ENCODE measurements at regions not wholly inside any gene's neighbourhood (a gene's known extent, or its start where the extent isn't known, plus 50 kb on each side); places are given as distances from the start of the nearest gene placed in this dataset.

DNA sequence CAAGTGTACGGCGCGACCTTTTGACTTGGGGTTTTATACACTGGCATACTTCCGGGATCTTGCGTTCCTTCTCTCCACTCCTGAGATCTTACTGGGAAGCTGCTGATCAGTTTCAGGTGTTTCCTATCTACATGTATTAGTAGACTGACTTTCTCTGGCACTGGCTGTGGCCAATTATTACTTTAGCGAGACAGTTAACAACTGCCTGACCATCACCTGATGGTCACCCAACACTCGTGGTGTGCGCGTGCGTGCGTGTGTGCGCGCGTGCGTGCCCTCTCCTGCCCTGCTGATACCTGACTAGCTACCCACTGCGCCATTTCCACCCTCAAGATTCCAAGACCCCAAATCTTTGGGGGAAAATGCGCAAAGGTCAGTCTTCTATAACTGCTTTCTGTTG lies 249.9 kb downstream of the AEBP2 start:
- 94% methylated on average over 17 of the region's 17 CpGs for WGBS
- Histone ChIP-seq H3K4me1 (ENCODE audit: control insufficient read depth in 4 of 4, insufficient read depth in 4 of 4, low read length in 3 of 4) (no peaks in the 10 kb centered on the region), H3K4me3 (ENCODE audit: low read depth in 1 of 3, low read length in 3 of 3) (no peak overlapping the region), H3K27me3 (ENCODE audit: control insufficient read depth in 4 of 4, insufficient read depth in 4 of 4, low read length in 3 of 4) (no peaks in the 10 kb centered on the region), H3K9me3 (ENCODE audit: control insufficient read depth in 4 of 4, low read length in 3 of 4) (no peaks in the 10 kb centered on the region), H3K27ac (ENCODE audit: low read depth in 1 of 2, low read length in 2 of 2) (no peak overlapping the region), H3K36me3 (ENCODE audit: control insufficient read depth in 4 of 4, insufficient read depth in 3 of 4, low read depth in 1 of 4, low read length in 3 of 4) (no peaks in the 10 kb centered on the region), H3K9ac (ENCODE audit: low read depth in 1 of 2, low read length in 2 of 2) (no peak overlapping the region)
- TF ChIP-seq TAF1 (conservative IDR thresholded peaks at IDR 0.05) (no peak), FOXA2 (IDR thresholded peaks at IDR 0.05) (no peak), HNF4G (IDR thresholded peaks at IDR 0.05) (no peak), HNF4A (conservative IDR thresholded peaks at IDR 0.05) (no peak), RXRA (IDR thresholded peaks at IDR 0.05) (no peak), YY1 (IDR thresholded peaks at IDR 0.05) (no peak), NR2F2 (IDR thresholded peaks at IDR 0.05) (no peak)
- TF ChIP-seq, protein P1, sequence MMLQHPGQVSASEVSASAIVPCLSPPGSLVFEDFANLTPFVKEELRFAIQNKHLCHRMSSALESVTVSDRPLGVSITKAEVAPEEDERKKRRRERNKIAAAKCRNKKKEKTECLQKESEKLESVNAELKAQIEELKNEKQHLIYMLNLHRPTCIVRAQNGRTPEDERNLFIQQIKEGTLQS (IDR thresholded peaks at IDR 0.05), result no peak
- no peak for DNase-seq (ENCODE audit: low spot score)

DNA sequence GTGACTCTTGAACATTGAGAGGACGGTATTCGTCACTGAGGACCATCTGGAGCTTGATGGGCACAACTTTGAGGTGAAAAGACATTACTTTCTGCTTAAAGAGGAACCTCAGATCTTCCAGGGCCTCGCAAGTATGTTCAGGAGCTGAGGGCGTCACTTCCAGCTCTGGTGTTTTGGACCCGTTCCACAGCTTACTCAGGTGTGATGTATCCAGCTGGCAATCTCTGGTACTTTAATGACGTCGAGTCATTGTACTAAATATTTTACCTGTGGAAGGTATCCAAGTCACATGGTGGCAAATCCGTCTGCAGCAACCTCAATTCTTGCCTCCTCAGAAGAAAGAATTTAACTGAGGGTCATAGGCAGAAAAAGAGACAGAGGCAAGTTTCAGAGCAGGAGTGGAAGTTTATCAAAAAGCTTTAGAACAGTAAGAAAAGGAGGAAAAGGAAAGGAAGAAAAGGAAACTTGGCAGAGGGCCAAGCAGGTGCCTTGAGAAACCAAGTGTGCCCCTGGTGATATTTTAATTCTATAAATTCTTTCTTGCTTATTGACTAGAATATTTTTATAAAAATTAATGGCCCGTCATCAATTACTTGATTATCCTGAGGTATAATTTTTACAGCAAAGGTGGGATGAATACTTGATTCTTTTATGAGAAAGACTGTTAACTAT lies 250.6 kb downstream of the AEBP2 start:
- Histone ChIP-seq H3K27me3 (ENCODE audit: control insufficient read depth in 4 of 4, insufficient read depth in 4 of 4, low read length in 3 of 4) (no peaks in the 10 kb centered on the region), H3K9ac (ENCODE audit: low read depth in 1 of 2, low read length in 2 of 2) (no peak overlapping the region), H3K36me3 (ENCODE audit: control insufficient read depth in 4 of 4, insufficient read depth in 3 of 4, low read depth in 1 of 4, low read length in 3 of 4) (no peaks in the 10 kb centered on the region), H3K9me3 (ENCODE audit: control insufficient read depth in 4 of 4, low read length in 3 of 4) (no peaks in the 10 kb centered on the region), H3K27ac (ENCODE audit: low read depth in 1 of 2, low read length in 2 of 2) (no peak overlapping the region), H3K4me3 (ENCODE audit: low read depth in 1 of 3, low read length in 3 of 3) (no peak overlapping the region), H3K4me1 (ENCODE audit: control insufficient read depth in 4 of 4, insufficient read depth in 4 of 4, low read length in 3 of 4) (no peaks in the 10 kb centered on the region)
- 88% methylated on average over 9 of the region's 9 CpGs for WGBS
- DNase-seq (ENCODE audit: low spot score), result no peak
- no peak for TF ChIP-seq HNF4G (IDR thresholded peaks at IDR 0.05)
- TF ChIP-seq, protein P2, sequence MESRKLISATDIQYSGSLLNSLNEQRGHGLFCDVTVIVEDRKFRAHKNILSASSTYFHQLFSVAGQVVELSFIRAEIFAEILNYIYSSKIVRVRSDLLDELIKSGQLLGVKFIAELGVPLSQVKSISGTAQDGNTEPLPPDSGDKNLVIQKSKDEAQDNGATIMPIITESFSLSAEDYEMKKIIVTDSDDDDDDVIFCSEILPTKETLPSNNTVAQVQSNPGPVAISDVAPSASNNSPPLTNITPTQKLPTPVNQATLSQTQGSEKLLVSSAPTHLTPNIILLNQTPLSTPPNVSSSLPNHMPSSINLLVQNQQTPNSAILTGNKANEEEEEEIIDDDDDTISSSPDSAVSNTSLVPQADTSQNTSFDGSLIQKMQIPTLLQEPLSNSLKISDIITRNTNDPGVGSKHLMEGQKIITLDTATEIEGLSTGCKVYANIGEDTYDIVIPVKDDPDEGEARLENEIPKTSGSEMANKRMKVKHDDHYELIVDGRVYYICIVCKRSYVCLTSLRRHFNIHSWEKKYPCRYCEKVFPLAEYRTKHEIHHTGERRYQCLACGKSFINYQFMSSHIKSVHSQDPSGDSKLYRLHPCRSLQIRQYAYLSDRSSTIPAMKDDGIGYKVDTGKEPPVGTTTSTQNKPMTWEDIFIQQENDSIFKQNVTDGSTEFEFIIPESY (IDR thresholded peaks at IDR 0.05), result no peak
- TF ChIP-seq, protein P3, sequence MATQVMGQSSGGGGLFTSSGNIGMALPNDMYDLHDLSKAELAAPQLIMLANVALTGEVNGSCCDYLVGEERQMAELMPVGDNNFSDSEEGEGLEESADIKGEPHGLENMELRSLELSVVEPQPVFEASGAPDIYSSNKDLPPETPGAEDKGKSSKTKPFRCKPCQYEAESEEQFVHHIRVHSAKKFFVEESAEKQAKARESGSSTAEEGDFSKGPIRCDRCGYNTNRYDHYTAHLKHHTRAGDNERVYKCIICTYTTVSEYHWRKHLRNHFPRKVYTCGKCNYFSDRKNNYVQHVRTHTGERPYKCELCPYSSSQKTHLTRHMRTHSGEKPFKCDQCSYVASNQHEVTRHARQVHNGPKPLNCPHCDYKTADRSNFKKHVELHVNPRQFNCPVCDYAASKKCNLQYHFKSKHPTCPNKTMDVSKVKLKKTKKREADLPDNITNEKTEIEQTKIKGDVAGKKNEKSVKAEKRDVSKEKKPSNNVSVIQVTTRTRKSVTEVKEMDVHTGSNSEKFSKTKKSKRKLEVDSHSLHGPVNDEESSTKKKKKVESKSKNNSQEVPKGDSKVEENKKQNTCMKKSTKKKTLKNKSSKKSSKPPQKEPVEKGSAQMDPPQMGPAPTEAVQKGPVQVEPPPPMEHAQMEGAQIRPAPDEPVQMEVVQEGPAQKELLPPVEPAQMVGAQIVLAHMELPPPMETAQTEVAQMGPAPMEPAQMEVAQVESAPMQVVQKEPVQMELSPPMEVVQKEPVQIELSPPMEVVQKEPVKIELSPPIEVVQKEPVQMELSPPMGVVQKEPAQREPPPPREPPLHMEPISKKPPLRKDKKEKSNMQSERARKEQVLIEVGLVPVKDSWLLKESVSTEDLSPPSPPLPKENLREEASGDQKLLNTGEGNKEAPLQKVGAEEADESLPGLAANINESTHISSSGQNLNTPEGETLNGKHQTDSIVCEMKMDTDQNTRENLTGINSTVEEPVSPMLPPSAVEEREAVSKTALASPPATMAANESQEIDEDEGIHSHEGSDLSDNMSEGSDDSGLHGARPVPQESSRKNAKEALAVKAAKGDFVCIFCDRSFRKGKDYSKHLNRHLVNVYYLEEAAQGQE (IDR thresholded peaks at IDR 0.05), result no peak
- no peak for TF ChIP-seq HNF4A (conservative IDR thresholded peaks at IDR 0.05)
- no peak for TF ChIP-seq EGR1 (IDR thresholded peaks at IDR 0.05; ENCODE audit: low read depth in 2 of 2)
- TF ChIP-seq NR2F2 (IDR thresholded peaks at IDR 0.05), result no peak
- no peak for TF ChIP-seq YY1 (IDR thresholded peaks at IDR 0.05)
- TF ChIP-seq, protein P1 (IDR thresholded peaks at IDR 0.05), result no peak
- TF ChIP-seq JUND (IDR thresholded peaks at IDR 0.05), result no peak
